ENCODE measurements at regions not wholly inside any gene's neighbourhood (a gene's known extent, or its start where the extent isn't known, plus 50 kb on each side); places are given as distances from the start of the nearest gene placed in this dataset.

DNA sequence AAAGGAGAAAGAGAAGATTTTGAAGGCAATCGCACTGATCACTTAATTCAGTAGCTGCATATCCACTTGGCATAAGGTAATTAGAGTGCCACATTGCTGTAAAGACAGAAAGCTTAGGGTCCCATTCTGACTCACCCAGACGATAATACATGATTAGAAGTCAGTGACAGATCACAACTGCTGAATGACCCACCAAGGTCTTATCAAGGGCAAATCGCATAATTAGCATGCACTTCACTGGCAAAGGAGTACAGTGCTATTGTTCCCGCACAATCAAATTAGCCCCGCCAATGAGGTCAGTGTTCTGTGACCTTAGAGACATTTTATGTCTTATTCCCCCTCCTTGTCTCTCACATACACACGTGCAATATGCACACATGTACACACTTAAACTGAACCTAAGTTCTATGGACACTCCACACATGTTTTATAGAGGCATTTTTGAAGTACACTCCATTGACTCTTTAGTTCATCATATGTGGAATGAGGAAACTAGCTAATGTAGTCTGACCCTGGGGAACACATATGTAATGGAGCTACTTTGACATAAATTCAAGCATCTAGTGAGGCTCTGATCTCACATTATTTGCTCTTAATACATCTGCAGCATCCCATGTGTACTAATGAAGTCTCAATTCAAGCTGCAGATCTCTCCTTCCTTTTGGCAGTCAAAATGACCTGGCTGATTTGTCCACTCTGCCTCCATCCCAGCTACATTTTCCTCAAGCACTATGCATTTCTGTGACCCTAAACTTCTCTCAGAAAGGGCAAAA, 673.8 kb upstream of the FANCL start:
- H3K4me1 ChIP-seq: no peaks in the 10 kb centered on the region
- H3K4me3 ChIP-seq: no peak overlapping the region
- H3K27me3 ChIP-seq (ENCODE audit: low read depth): no peaks in the 10 kb centered on the region
- intact Hi-C loops (cut with DNase I): no loop called here
- H3K27ac ChIP-seq: no peak overlapping the region
- no peak for TF ChIP-seq CTCF (IDR thresholded peaks at IDR 0.05)
- no peak for ATAC-seq
- H3K36me3 ChIP-seq: no peaks in the 10 kb centered on the region
- DNase-seq: no peak
- H3K9me3 ChIP-seq: no peaks in the 10 kb centered on the region

GRCh38 chr2:58913082-58913726, 672.1 kb upstream of the FANCL start:
- no peak for DNase-seq

DNA sequence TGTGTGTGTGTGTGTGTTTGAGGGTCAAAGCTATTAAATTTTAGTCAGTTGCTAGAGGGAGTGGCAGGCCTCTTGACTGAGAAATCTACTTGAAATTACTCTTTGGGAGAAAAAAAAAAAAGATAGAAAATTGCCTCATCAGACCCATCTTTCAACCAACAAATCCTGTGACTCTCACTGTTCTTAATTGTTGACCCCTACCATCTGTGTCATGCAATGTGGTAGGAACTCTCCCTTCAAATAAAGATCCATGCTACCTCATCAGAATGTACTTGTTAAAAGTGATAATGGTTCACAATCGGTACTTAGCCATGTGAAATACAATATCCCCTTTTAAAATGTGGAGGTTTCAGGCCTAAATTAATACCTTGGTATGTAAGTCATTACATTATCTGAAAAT, 670.8 kb upstream of the FANCL start:
- Histone ChIP-seq H3K27me3 (ENCODE audit: low read depth) (no peaks in the 10 kb centered on the region), H3K27ac (no peak overlapping the region), H3K36me3 (no peaks in the 10 kb centered on the region), H3K4me3 (no peak overlapping the region), H3K4me1 (no peaks in the 10 kb centered on the region), H3K9me3 (no peaks in the 10 kb centered on the region)
- intact Hi-C loops (cut with DNase I): no loop called here
- DNase-seq (no peak), ATAC-seq (no peak)
- TF ChIP-seq CTCF (IDR thresholded peaks at IDR 0.05): no peak

More at GRCh38 chr2:58913082-58913726, 672.1 kb upstream of the FANCL start:
- Histone ChIP-seq H3K4me1 (no peaks in the 10 kb centered on the region), H3K9me3 (no peaks in the 10 kb centered on the region), H3K27ac (no peak overlapping the region), H3K4me3 (no peak overlapping the region), H3K27me3 (ENCODE audit: low read depth) (no peaks in the 10 kb centered on the region), H3K36me3 (no peaks in the 10 kb centered on the region)
- no peak for ATAC-seq
- no peak for TF ChIP-seq CTCF (IDR thresholded peaks at IDR 0.05)
- intact Hi-C loops (cut with DNase I): no loop called here

- ATAC-seq: no peak
- H3K4me3 ChIP-seq: no peak overlapping the region
- no peaks in the 10 kb centered on the region for H3K4me1 ChIP-seq
- intact Hi-C loops (cut with DNase I): no loop called here
- no peak for DNase-seq
- H3K27ac ChIP-seq: no peak overlapping the region
- no peaks in the 10 kb centered on the region for H3K9me3 ChIP-seq
- no peaks in the 10 kb centered on the region for H3K36me3 ChIP-seq
- no peak for TF ChIP-seq CTCF (IDR thresholded peaks at IDR 0.05)
- no peaks in the 10 kb centered on the region for H3K27me3 ChIP-seq (ENCODE audit: low read depth)
Observed at GRCh38 chr2:58908501-58909154, 667.5 kb upstream of the FANCL start.

- no peak for TF ChIP-seq CTCF (IDR thresholded peaks at IDR 0.05)
- Histone ChIP-seq H3K9me3 (no peaks in the 10 kb centered on the region), H3K4me1 (no peaks in the 10 kb centered on the region), H3K27ac (no peak overlapping the region), H3K27me3 (ENCODE audit: low read depth) (no peaks in the 10 kb centered on the region), H3K36me3 (no peaks in the 10 kb centered on the region), H3K4me3 (no peak overlapping the region)
- intact Hi-C loops (cut with DNase I): no loop called here
- DNase-seq (no peak), ATAC-seq (no peak)
Observed at GRCh38 chr2:58907644-58908043, 666.5 kb upstream of the FANCL start.
